ENCODE measurements at regions not wholly inside any gene's neighbourhood (a gene's known extent, or its start where the extent isn't known, plus 50 kb on each side); places are given as distances from the start of the nearest gene placed in this dataset.

GRCh38 chr18:75156139-75156750, 52.7 kb downstream of the PTGR3 start:
- Histone ChIP-seq H3K4me1 (peaks cover 0 to 8% (median 3%) of the 10 kb centered on the region in 4 donors), H3K9me3 (peaks cover 0 to 9% (median 0%) of the 10 kb centered on the region in 4 donors), H3K27ac (replicated peaks in 1 of 4) (no peak overlapping the region), H3K27me3 (peaks cover 0 to 5% (median 0%) of the 10 kb centered on the region in 4 donors), H3K4me3 (no peak overlapping the region), H3K36me3 (no peaks in the 10 kb centered on the region)
- no peak for TF ChIP-seq POLR2A (IDR thresholded peaks at IDR 0.05; ENCODE audit: low read depth)
- TF ChIP-seq CTCF (IDR thresholded peaks at IDR 0.05) = no peak
- no peak for TF ChIP-seq POLR2AphosphoS5 (IDR thresholded peaks at IDR 0.05)
- TF ChIP-seq EP300 (IDR thresholded peaks at IDR 0.05) = no peak
- peak; percentile 42 for DNase-seq (ENCODE audit: extremely low spot score)
- intact Hi-C loops (cut with DNase I) = no loop called here
- 92% methylated on average over 24 of the region's 24 CpGs for WGBS

- Histone ChIP-seq H3K27me3 (peaks cover 0 to 5% (median 0%) of the 10 kb centered on the region in 4 donors), H3K9me3 (peaks cover 0 to 14% (median 0%) of the 10 kb centered on the region in 4 donors), H3K27ac (replicated peaks in 1 of 4) (no peak overlapping the region), H3K4me3 (no peak overlapping the region), H3K36me3 (no peaks in the 10 kb centered on the region), H3K4me1 (peaks cover 0 to 2% (median 0%) of the 10 kb centered on the region in 4 donors)
- WGBS = 92% methylated on average over 19 of the region's 19 CpGs
- DNase-seq (ENCODE audit: extremely low spot score) = peak; percentile 53
- intact Hi-C loops (cut with DNase I) = no loop called here
- TF ChIP-seq POLR2A (IDR thresholded peaks at IDR 0.05; ENCODE audit: low read depth) (no peak), POLR2AphosphoS5 (IDR thresholded peaks at IDR 0.05) (no peak), CTCF (IDR thresholded peaks at IDR 0.05) (no peak), EP300 (IDR thresholded peaks at IDR 0.05) (no peak)
Observed at GRCh38 chr18:75154997-75155396, 53.9 kb downstream of the PTGR3 start.

- no peaks in the 10 kb centered on the region for H3K36me3 ChIP-seq
- no peak overlapping the region for H3K4me3 ChIP-seq
- peaks cover 0 to 14% (median 0%) of the 10 kb centered on the region in 4 donors for H3K9me3 ChIP-seq
- intact Hi-C loops (cut with DNase I) = no loop called here
- no peak overlapping the region for H3K27ac ChIP-seq (replicated peaks in 1 of 4)
- H3K4me1 ChIP-seq = no peaks in the 10 kb centered on the region
- 99% methylated on average over 6 of the region's 6 CpGs for WGBS
- DNase-seq (ENCODE audit: extremely low spot score) = no peak
- TF ChIP-seq POLR2AphosphoS5 (IDR thresholded peaks at IDR 0.05) (no peak), CTCF (IDR thresholded peaks at IDR 0.05) (no peak), POLR2A (IDR thresholded peaks at IDR 0.05; ENCODE audit: low read depth) (no peak), EP300 (IDR thresholded peaks at IDR 0.05) (no peak)
- peaks cover 0 to 5% (median 0%) of the 10 kb centered on the region in 4 donors for H3K27me3 ChIP-seq
Observed at GRCh38 chr18:75154259-75154658, 54.7 kb downstream of the PTGR3 start.

GRCh38 chr18:75143851-75144250, 65.1 kb downstream of the PTGR3 start:
- H3K36me3 ChIP-seq = no peaks in the 10 kb centered on the region
- intact Hi-C loops (cut with DNase I) = no loop called here
- no peak overlapping the region for H3K27ac ChIP-seq (replicated peaks in 1 of 4)
- 100% methylated on average over 2 of the region's 2 CpGs for WGBS
- peaks cover 0 to 22% (median 9%) of the 10 kb centered on the region in 4 donors for H3K9me3 ChIP-seq
- peak; percentile 79 for DNase-seq (ENCODE audit: extremely low spot score)
- H3K4me3 ChIP-seq = no peak overlapping the region
- TF ChIP-seq POLR2A (IDR thresholded peaks at IDR 0.05; ENCODE audit: low read depth) (no peak), EP300 (IDR thresholded peaks at IDR 0.05) (no peak), POLR2AphosphoS5 (IDR thresholded peaks at IDR 0.05) (no peak), CTCF (IDR thresholded peaks at IDR 0.05) (no peak)
- no peaks in the 10 kb centered on the region for H3K27me3 ChIP-seq
- no peaks in the 10 kb centered on the region for H3K4me1 ChIP-seq

- peaks cover 0 to 22% (median 9%) of the 10 kb centered on the region in 4 donors for H3K9me3 ChIP-seq
- H3K27ac ChIP-seq (replicated peaks in 1 of 4) = no peak overlapping the region
- no peak overlapping the region for H3K4me3 ChIP-seq
- H3K27me3 ChIP-seq = no peaks in the 10 kb centered on the region
- intact Hi-C loops (cut with DNase I) = no loop called here
- TF ChIP-seq CTCF (IDR thresholded peaks at IDR 0.05) (no peak), EP300 (IDR thresholded peaks at IDR 0.05) (no peak), POLR2A (IDR thresholded peaks at IDR 0.05; ENCODE audit: low read depth) (no peak), POLR2AphosphoS5 (IDR thresholded peaks at IDR 0.05) (no peak)
- DNase-seq (ENCODE audit: extremely low spot score) = peak; percentile 82
- H3K4me1 ChIP-seq = no peaks in the 10 kb centered on the region
- WGBS = 93% methylated on average over 10 of the region's 10 CpGs
- H3K36me3 ChIP-seq = no peaks in the 10 kb centered on the region
Observed at GRCh38 chr18:75142677-75143076, 66.3 kb downstream of the PTGR3 start.

Data from esophagus muscularis mucosa (tissue), 4 donors.